BE2C (cell line): ENCODE measurements at regions not wholly inside any gene's neighbourhood (a gene's known extent, or its start where the extent isn't known, plus 50 kb on each side); places are given as distances from the start of the nearest gene placed in this dataset.
"Not testable (repeated sequence)": the region's sequence is repeated elsewhere in the genome, so short reads cannot be mapped to it uniquely, and the experiment has no call there.

ENCODE experiments used
- DNase-seq: peaks from one replicate; pipeline ENCODE4 v3.0.0-alpha.2; 2020
- H3K27me3 ChIP-seq: fragments of 250-450 bp; sonication (Bioruptor Pico); 2 replicates; pipeline ENCODE4 v1.5.1; 2020; ENCODE audit warnings: mild to moderate bottlenecking
- H3K36me3 ChIP-seq: fragments of 250-450 bp; sonication (Bioruptor Pico); 2 replicates; pipeline ENCODE4 v1.5.1; 2020; ENCODE audit warnings: mild to moderate bottlenecking
- H3K4me1 ChIP-seq: fragments of 250-450 bp; sonication (Bioruptor Pico); 2 replicates; pipeline ENCODE4 v1.5.1; 2020
- H3K4me3 ChIP-seq: 2 replicates; pipeline ENCODE4 v1.5.1; 2011; ENCODE audit warnings: low read depth, low read length
- H3K9me3 ChIP-seq: fragments of 250-450 bp; sonication (Bioruptor Pico); 2 replicates; pipeline ENCODE4 v1.5.1; 2020
- TF ChIP-seq, protein P1 (sequence below): IDR thresholded peaks from 2 replicates; pipeline ENCODE4 v1.5.1; 2012; ENCODE audit warnings: mild to moderate bottlenecking, low read depth, low read length

DNA sequence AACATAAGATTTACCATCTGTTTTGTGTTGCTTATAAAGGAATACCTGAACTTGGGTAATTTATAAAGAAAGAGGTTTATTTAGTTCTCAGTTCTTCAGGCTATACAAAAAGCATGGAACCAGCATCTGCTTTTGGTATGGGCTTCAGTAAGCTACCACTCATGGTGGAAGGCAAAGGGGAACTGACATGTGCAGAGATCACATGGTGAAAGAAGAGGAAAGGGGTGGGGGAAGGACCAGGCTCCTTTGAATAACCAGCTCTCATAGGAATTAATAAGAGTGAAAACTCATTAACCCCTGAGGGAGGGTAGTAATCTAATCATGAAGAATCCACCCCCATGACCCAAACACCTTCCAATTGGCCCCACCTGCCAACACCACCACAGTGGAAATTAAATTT lies 89.5 kb upstream of the TMEM170B start:
- Histone ChIP-seq H3K27me3 (no peaks in the 10 kb centered on the region), H3K36me3 (no peaks in the 10 kb centered on the region), H3K4me1 (no peaks in the 10 kb centered on the region), H3K9me3 (no peaks in the 10 kb centered on the region), H3K4me3 (no peak overlapping the region)
- TF ChIP-seq, protein P1, sequence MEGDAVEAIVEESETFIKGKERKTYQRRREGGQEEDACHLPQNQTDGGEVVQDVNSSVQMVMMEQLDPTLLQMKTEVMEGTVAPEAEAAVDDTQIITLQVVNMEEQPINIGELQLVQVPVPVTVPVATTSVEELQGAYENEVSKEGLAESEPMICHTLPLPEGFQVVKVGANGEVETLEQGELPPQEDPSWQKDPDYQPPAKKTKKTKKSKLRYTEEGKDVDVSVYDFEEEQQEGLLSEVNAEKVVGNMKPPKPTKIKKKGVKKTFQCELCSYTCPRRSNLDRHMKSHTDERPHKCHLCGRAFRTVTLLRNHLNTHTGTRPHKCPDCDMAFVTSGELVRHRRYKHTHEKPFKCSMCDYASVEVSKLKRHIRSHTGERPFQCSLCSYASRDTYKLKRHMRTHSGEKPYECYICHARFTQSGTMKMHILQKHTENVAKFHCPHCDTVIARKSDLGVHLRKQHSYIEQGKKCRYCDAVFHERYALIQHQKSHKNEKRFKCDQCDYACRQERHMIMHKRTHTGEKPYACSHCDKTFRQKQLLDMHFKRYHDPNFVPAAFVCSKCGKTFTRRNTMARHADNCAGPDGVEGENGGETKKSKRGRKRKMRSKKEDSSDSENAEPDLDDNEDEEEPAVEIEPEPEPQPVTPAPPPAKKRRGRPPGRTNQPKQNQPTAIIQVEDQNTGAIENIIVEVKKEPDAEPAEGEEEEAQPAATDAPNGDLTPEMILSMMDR, result no peak
- no peak for DNase-seq

DNA sequence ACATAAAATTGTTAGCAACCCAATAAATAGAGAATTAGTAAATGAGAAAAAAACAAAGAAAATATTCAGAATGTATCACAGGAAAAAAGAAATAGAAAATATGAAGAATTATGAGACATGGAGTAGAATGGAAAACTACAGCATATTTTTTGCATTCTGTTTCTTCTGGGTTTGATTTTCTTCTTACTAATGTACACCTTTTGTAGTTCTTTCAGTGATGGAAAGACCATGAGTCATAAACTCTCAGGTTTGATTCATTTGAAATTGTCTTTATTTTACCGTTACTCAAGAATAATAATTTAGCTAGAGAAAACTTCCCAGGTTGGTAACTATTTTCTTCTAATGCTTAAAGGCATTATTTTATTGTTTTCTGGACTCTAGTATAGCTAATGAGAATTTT lies 90.3 kb upstream of the TMEM170B start:
- DNase-seq, result no peak
- no peaks in the 10 kb centered on the region for H3K27me3 ChIP-seq
- no peaks in the 10 kb centered on the region for H3K4me1 ChIP-seq
- H3K9me3 ChIP-seq, result no peaks in the 10 kb centered on the region
- H3K4me3 ChIP-seq, result no peak overlapping the region
- TF ChIP-seq, protein P1, result no peak
- no peaks in the 10 kb centered on the region for H3K36me3 ChIP-seq

DNA sequence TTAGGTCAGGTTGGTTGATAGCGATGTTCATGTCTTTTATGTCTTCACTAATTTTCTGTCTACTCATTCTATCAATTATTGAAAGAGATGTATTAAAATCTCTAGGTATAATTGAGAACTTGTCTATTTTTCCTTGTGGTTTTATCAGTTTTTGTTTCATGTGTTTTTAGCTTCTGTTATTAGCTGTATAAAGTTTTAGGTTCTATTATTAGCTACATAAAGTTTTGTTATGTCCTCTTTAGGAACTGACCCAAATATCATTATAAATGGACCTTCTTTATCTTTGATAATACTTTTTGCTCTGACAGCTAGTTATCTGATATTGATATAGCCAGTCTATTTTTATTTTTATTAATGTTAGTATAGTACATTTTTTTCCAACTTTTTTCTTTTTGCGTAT lies 92.4 kb upstream of the TMEM170B start:
- TF ChIP-seq, protein P1, result no peak

DNA sequence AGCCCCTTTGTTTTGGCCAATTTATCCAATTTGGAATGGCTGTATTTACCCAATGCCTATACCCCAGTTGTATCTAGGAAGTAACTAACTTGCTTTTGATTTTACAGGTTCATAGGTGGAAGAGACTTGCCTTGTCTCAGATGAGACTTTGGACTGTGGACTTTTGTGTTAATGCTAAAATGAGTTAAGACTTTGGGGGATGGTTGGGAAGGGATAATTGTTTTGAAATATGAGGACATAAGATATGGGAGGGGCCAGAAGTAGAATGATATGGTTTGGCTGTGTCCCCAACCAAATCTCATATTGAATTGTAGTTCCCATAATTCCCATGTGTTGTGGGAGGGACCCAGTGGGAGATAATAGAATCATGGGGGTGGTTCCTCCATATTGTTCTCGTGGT lies 94.4 kb upstream of the TMEM170B start:
- not testable (repeated sequence) for H3K4me3 ChIP-seq, H3K4me1 ChIP-seq, DNase-seq, H3K9me3 ChIP-seq, H3K27me3 ChIP-seq, H3K36me3 ChIP-seq

More for the DNA sequence above, 92.4 kb upstream of the TMEM170B start:
- no peak for DNase-seq
- no peaks in the 10 kb centered on the region for H3K36me3 ChIP-seq
- no peaks in the 10 kb centered on the region for H3K4me1 ChIP-seq
- no peaks in the 10 kb centered on the region for H3K9me3 ChIP-seq
- H3K27me3 ChIP-seq, result no peaks in the 10 kb centered on the region
- no peak overlapping the region for H3K4me3 ChIP-seq

DNA sequence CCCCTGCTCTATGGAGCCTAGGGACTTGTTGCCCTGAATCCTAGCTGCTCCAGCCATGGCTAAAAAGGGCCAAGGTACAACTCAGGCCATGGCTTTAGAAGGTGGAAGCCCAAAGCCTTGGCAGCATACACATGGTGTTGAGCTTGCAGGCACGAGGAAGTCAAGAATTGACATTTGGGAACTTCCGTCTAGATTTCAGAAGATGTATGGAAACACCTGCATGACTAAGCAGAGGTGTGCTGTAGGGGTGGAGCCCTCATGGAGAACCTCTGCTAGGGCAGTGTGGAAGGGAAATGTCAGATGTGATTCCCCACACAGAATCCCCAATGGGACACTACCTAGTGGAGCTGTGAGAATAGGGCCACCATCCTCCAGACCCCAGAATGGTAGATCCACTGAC lies 95.1 kb upstream of the TMEM170B start:
- Histone ChIP-seq H3K4me1 (no peaks in the 10 kb centered on the region), H3K4me3 (no peak overlapping the region), H3K9me3 (no peaks in the 10 kb centered on the region), H3K36me3 (no peaks in the 10 kb centered on the region), H3K27me3 (no peaks in the 10 kb centered on the region)
- DNase-seq, result no peak
- TF ChIP-seq, protein P1, result no peak

DNA sequence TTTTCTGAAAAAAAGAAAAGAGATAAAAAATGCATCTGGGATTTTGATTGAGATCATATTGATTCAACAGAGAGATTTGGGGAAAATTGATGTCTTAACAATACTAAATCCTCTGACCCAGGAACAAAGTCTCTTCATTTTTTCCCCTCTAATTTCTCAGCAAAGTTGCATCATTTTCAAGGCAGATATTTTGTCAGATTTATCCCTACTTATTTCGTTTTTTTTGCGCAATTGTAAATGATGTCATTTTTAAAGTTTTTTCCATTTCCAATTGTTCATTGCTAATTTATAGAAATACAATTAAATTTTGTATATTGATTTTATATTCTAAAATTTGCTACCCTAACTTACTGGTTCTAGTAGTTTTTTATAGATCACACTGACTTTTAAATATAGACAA lies 97.7 kb upstream of the TMEM170B start:
- Histone ChIP-seq H3K27me3 (no peaks in the 10 kb centered on the region), H3K4me1 (no peaks in the 10 kb centered on the region), H3K9me3 (no peaks in the 10 kb centered on the region), H3K36me3 (no peaks in the 10 kb centered on the region), H3K4me3 (no peak overlapping the region)
- no peak for DNase-seq
- TF ChIP-seq, protein P1, result no peak

DNA sequence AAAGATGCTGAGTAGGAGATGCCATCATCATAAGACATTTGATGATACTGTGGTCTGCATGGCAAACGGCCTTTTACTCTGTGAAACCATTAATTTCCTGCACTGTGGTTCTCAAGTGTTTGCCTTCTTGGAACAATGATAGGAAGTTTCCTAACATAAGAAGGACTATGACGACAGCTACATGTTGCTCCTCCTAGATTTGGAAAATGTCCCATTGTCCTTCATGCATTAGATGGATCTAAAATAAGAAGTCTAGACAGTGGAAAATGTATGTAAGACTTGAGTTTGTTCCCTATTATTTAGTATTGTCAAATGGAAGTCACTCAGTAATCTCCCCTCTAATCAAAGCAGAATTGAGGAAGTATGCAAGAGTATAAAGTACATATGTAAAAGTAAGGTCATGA lies 98.5 kb upstream of the TMEM170B start:
- TF ChIP-seq, protein P1, result no peak
- no peak for DNase-seq
- no peaks in the 10 kb centered on the region for H3K36me3 ChIP-seq
- H3K4me1 ChIP-seq, result no peaks in the 10 kb centered on the region
- H3K4me3 ChIP-seq, result no peak overlapping the region
- no peaks in the 10 kb centered on the region for H3K9me3 ChIP-seq
- no peaks in the 10 kb centered on the region for H3K27me3 ChIP-seq
